CD4-positive, alpha-beta T cell treated with Interleukin-15 for 4 hours (primary cell): ENCODE measurements at regions not wholly inside any gene's neighbourhood (a gene's known extent, or its start where the extent isn't known, plus 50 kb on each side); places are given as distances from the start of the nearest gene placed in this dataset.
"Not testable (repeated sequence)": the region's sequence is repeated elsewhere in the genome, so short reads cannot be mapped to it uniquely, and the experiment has no call there.

ENCODE experiments used
- DNase-seq: peaks from one replicate; pipeline ENCODE4 v3.0.0-alpha.2; 2020; ENCODE audit warnings: low spot score

DNA sequence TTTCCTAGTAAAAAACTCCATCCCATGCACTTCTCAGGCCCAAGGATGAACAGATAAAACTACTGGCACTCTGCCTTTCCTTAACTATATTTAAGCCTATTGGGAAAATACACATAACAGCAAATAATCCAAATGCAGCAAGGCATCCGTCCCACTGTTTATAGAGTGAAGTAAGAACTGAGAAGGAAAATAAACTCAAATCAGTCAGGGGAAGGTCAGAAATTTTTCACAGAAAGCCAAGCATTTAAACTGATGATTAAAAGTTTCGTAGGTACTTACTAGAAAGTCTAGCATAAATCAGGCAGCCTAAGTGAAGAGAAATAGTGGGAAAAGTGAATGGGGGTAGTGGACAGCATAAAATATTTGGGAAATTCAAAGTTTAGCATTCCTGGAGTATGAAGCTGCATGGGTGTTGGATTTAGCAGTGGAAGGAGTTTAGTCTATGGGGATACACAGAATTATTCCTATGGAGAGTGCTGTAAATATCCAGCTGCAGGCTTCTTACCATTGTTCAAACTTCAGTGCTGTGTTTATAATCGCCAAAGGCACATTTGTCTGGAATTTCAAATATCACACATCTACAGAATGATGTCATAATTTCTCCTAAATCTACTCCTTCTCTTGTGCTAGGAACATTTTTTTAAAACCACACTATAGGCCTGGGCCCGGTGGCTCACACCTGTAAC lies 1131.0 kb upstream of the GOT2 start:
- no peak for DNase-seq

DNA sequence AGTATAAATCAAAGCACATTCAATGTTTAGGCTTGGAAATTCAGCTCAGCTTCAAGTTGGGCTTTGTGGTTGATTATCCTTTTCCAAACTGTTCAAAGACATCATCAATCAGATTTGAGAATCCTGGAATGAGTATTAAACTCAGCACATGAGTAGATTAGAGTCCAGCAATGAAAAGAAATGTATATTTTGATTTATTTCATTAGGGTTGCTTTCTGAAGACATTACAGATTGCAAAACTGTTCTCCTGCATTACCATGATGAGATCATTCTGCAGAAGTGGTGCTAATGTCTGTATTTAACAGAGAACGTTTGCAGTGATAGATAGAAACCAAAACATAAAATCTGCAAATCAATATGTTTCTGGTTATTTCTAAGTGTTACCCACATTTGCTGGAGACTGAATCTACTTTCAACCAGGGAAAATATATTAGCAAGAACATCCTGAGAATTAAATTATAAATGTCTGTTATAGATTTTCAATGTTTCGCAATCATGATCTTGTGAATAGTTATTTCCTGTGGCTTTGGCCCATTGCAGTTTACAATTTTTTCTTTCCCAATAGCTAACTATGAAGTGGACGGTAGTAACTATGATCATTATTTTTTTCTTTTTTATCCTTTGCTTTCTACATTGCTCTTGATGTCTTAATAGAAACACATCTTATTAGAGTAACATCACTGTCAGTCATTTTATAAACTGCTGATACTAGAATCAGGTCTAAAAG lies 1125.7 kb upstream of the GOT2 start:
- no peak for DNase-seq

DNA sequence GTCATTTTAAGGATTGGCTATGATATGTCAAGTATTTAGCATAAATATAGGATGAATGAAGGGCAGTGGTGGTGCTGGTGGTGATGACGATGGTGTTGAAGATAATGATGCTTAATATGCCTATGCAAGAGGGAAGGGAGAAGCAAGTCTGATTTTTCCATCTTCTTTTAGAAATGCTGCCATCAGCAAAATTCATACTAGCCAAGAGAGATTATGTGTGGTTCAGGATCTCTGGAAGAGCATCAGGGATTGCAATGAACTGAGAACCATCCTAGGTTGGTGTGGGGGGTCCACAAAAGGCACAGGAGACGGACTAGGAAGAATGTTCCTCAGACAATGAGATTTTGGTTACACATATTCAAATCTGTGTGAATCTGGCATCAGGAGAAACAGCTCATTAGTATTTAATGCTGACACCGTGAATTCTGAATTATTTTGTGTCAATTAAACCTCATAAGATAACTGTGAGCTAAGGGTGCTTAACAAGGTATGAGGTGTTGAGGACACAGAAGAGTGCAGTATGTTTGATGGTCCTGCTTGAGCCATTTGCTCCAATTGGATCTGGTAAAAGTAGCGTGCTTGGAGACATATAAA lies 1120.8 kb upstream of the GOT2 start:
- DNase-seq = no peak

DNA sequence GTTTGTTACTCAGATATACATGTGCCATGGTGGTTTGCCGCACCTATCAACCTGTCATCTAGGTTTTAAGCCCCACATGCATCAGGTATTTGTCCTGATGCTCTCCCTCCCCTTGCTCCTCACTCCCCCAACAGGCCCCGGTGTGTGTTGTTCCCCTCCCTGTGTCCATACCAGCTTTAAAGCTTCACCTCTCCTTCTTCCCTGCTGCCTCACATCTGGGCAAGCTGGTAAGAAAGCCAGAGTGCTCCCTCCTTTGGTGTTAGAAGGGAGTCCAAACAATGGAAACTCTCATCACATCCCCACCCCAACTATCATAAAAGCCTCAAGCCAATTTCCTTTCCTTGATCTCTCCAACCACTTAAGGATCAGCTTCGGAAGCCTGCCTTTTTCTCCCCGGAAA lies 1115.6 kb upstream of the GOT2 start:
- DNase-seq = no peak

DNA sequence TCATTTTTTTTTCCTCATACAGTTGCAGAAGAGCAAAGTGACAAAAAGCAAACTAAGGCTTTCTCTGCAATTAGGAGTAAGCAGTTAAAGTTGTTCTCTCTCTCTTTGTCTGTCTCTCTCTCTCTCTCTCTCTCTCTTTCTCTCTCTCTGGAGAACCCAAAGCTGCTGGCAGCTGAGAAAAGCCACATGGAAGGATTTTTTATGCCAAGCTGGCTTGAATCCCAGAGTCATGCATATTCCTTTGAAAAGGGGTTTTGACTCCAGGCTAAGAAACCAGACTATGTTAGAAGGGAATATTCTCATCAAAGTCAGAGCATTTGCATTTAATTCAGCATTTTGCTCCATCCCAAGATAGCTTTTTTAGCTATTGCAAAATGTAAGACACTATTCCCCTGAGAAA lies 1114.2 kb upstream of the GOT2 start:
- no peak for DNase-seq

DNA sequence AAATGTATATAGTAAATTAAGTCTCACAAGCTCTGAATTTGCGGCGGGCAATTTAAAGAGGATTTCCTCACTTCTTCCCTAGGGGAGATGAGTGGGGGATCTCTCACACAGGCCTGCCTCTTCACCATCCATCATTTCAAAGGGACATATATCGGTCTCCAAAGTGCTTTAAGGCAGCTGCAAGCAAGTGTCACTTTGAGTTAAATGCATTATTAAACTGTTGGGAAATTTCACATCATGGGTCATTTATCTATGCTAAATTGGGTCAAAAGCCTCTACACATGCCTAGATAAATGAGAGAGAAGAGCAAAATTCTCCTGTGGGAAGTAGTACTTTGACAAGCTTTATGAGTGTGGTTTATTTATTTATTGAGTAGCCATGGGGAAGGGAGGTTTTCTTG lies 1106.1 kb upstream of the GOT2 start:
- no peak for DNase-seq

DNA sequence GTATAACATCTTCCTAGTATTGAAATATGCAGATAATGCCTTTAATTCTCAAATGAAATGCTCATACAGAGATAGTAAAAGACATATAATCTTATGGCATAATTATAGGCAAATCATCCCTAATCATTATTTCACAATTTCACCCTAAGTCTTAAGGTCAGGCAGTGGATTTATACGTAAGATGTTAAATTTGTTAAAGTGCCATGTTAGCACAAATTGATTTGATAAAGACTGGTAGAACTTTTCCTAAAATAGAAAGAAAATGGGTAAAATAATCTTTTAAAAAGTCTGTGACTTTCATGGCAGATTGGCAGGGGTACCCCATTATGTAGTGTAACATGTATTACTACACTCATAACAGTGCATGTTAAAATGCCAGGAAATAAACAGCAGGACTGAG lies 1092.7 kb upstream of the GOT2 start:
- no peak for DNase-seq

DNA sequence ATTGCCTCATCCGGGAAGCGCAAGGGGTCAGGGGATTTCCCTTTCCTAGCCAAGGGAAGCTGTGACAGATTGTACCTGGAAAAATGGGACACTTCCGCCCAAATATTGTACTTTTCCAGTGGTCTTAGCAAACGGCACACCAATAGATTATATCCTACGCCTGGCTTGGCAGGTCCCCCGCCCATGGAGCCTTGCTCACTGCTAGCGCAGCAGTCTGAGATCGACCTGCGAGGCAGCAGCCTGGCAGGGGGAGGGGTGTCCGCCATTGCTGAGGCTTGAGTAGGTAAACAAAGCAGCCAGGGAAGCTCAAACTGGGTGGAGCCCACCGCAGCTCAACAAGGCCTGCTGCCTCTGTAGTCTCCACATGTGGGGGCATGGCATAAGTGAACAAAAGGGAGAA lies 1075.4 kb upstream of the GOT2 start:
- DNase-seq = not testable (repeated sequence)

DNA sequence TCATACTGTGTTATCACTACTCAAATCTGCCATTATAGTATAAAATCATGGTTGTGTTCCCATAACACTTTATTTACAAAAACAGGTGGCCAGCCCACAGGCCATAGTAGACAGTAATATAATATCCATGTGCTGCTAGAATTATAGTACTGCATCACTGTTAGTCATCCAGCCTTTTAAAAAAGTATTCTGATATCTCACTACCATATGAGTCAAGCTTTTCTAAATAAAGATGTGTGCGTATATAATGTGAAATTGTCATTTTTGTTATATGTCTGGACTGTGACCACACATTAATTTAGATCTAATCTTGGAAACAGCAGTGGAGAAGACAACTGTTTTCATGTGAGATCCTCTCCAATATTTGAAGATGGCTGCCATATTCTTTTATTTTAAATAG lies 1049.1 kb upstream of the GOT2 start:
- DNase-seq = no peak

DNA sequence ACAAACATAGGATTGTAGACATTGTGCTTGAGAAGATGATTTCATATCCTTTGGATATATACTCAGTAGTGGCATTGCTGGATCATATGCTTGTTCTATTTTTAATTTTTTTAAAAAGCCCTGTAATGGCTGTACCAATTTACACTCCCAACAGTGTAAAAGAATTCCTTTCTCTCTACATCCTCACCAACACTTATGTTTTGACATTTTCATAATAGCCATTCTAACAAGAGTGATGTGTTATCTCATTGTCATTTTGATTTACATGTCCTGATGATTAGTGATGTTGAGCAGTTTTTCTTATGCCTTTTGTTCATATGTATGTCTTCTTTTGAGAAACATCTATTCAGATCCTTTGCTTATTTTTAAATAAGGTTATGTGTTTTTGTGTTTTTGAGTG lies 1039.2 kb upstream of the GOT2 start:
- DNase-seq = no peak

DNA sequence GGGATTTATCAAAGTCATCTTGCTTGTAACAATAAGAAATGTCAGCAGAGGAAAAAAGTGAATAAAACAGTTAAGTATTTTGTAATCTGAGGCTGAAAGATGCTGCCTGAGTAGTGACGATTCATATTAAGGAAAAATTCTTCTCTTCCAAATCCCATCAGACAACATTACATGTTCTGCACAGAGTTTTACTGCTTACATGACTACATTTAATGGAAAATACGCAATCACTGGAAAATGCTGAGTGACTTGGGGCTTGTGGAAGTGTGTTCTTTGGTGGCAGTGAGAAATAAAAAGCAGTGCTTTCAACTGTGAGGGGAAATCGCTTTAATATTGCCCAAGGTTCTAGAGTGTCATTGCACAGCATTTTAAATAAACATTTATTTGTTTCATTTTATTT lies 1025.2 kb upstream of the GOT2 start:
- no peak for DNase-seq

DNA sequence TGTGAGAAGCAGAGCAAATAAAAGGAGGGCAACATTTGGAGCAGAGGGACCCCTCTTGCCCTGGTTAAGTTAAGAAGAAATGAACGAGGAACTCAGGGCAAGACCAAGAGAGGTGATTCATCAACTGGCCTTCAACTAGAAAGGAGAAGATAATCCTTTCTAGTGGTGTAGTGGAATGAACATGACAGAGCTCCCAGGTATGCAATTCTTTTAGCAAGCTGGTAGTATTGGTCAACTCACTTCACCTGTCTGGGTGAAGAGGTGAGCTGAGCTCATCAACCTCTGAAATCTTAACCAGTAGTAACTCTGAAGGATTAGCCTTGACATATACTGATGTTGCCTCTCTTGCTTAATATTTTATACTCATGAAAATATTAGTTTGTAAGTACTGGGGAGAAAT lies 1024.7 kb upstream of the GOT2 start:
- DNase-seq = no peak

DNA sequence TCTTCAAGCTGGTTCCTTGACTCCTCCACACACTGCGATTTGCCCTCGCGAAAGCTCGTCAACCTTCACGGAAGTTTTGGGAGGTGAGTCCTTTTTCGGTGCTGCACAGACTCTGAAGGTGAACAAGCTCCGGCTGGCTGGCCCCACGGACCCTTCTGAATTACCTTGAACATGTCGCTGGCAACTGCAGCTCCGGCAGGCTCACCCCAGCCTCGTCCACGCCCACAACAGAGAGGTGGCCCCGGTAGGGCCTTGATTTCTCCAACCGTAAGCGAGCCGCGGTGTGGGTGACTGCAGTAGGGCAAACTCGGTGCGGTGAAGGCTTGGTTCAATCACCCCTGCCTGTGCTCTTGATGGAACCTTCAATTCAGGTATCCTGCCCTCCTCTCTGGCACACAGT lies 1020.7 kb upstream of the GOT2 start:
- no peak for DNase-seq

DNA sequence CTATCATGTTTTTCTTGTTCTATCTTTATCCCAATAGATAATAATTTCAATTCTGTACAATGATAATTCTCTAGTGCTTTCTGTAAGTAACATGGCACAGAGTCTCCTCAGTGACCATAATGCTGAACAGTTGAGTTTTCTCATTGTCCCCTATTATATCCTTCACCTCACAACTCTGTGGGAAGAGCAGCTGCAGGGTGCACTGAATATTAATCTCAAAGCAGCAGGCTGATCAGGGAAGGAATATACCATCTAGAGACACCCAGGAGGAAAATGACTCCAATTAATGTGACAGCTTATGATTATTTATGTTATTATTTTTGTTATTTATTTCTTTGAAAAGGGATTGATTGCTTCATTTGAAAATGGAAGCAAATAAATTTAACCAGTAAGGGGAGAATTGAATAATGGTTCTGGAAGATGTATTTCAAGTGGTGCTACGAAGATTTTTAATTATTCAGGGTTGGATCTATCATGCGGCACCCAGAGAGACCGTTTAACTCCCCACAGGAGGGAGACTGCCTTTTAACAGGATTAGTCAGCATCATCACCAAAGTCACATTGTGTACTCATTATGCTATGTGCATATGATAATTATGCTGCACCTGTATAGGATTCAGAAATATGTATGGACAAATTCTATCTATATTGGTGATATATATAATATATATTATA lies 1015.7 kb upstream of the GOT2 start:
- DNase-seq = no peak

DNA sequence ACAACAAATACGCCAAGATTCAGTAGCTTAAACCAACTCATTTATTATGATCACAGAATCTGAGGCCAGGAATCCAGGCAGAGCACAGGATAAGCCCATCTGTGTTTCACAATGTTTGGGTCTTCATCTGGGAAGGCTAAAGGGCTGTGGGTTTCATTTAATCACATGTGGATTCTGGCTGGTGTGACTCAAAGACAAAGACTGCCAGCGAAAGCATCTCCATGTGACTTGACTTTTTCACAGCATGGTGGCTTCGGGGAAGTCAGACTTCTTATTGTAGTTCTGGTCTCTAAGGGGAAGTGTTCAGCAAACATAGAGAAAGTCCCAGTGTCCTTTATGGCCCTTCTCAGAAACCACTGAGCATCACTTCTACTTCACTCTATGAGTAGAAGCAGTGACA lies 1014.4 kb upstream of the GOT2 start:
- no peak for DNase-seq

DNA sequence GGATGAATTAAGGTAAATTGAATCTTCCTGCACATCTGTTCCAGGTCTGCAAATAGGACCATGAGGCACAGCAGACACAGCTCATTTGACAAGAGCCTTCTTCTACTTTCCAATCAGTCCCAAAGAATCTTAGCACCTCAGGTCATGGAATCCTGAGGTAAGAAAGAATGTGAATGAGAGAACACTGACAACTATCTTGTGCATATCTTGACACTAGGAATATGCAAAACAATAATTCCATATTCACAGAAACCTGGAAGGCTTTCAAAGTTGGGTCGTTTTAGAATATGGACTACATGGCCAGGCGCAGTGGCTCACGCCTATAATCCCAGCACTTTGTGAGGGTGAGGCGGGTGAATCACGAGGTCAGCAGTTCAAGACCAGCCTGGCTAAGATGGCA lies 1009.4 kb upstream of the GOT2 start:
- no peak for DNase-seq

DNA sequence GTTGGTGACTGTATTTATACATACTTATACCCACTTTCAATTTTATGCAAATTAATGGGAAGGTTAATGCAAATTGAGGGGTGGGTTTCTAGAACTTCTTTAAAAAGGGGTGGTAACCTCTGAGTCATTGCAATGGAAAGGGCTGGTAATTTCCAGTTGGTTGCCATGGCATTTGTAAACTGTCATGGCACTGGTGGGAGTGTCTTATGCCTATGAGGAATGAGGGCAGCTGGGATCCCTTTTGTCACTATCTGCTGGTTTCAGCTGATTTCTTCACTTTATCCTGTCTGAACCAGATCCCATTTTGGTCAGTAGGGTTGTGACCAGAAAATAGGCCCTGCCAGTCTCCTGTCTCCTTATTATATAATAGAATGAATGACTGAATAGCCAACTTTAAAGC lies 1006.7 kb upstream of the GOT2 start:
- DNase-seq = no peak

DNA sequence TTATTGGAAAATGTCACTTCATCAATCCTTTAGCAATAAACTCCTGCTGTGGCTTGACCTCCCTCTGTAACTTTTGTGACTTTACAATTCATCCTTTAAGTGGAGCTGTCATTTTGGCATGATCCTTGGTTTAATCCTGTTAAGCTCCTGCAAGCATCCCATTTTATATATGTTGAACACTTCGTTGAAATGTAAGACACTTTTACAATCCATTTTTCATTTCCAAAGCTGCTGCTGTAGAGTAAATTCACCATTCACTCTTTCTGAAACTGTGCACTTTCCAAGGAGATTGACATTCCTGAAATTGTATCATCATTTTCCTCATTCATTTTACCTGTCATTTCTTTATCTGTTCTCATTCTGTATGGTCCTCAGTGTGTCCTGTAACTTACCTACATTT lies 1003.2 kb upstream of the GOT2 start:
- DNase-seq = no peak

DNA sequence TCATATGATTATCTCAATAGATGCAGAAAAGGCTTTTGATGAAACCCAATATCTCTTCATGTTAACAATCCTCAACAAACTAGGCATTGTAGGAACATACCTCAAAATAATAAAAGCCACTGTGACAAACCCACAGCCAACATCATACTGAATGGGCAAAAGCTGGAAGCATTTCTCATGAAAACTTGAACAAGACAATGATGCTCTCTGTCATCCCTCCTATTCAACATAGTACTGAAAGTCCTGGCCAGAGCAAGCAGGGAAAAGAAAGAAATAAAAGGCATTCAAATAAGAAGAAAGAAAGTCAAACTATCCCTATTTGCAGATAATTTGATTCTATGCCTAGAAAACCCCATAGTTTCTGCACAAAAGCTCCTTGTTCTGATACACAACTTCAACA lies 999.2 kb upstream of the GOT2 start:
- no peak for DNase-seq

DNA sequence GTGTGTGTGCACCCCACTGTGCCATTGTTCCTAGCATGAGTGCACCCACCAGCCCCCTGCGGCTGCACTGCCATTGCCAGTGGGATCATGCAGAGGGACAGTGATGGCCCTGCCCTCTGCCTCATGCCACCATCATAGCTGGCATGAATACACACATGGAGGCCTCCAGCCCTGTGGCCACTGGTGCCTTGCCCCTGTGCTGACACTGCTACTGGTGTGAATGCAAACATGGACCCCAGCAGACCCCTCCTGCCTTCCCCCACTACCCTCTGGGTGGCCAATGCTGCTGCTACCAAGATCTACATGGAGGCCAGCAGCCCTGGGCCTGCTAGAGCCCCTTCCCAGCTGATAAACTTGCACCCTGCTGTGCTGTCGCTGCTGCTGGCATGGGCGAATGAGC lies 995.5 kb upstream of the GOT2 start:
- no peak for DNase-seq

DNA sequence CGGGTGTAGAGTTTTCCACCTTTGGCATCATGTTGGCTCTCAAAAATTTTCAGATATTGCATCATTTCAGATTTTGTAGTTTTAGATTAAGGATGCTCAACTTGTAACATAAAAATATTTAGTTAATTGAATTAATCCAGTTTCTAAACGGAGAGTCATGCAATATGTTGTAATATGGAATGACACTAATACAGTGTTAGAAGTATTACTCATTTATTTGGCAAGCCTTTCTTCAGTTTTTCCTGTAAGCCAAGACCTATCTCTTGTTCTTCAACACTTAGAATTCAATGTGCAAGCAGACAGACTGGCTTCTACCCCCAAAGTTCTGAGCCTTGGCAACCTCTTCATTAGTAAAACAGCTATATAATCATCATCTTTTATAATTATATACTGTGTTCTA lies 985.0 kb upstream of the GOT2 start:
- no peak for DNase-seq

DNA sequence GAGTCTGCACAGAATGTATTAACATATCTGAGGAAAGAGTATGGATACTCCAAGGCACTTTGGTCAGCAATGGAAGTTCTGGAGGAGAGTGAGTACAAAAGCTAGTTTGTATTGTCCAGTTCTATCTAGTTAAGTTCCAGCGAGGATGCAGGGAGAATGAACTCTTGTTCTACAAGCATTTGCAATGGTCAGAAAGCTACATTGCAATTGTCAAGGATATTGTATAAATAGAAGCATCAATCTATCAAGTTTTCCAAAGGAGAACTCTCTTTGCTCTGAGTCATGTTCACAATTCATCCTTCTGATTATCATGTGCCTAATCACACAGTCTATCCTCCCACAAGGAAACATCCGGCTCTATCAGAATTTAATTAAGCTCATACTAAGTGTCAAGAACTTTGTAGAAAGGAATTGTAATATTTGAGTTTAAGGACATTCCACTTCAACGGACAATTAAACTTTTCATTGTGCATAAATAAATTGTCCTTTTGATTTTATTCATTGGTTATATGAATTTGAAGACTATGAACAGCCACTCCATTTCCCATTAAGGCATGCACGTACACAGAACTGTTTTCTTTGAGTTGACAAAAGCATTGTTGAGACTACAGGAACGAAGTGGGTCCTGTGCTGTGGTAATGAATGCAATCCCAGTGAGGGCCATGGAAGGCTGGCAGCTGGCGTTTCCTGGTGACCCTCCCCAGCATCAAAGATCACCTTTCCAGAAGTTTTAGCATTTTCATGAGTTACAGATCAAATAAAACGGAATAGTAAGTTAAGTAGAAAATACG lies 973.5 kb upstream of the GOT2 start:
- DNase-seq = no peak
